Left renal cortex interstitium (tissue), 4 donors: ENCODE measurements at regions not wholly inside any gene's neighbourhood (a gene's known extent, or its start where the extent isn't known, plus 50 kb on each side); places are given as distances from the start of the nearest gene placed in this dataset.
"Not testable (repeated sequence)": the region's sequence is repeated elsewhere in the genome, so short reads cannot be mapped to it uniquely, and the experiment has no call there.

Source experiments
- DNase-seq, 4 donors: peaks; one replicate each; pipeline ENCODE4 v3.0.0-alpha.2; 2013; ENCODE audit warnings: low read depth in 4 of 4, low spot score in 2 of 4, missing footprints in 1 of 4

DNA sequence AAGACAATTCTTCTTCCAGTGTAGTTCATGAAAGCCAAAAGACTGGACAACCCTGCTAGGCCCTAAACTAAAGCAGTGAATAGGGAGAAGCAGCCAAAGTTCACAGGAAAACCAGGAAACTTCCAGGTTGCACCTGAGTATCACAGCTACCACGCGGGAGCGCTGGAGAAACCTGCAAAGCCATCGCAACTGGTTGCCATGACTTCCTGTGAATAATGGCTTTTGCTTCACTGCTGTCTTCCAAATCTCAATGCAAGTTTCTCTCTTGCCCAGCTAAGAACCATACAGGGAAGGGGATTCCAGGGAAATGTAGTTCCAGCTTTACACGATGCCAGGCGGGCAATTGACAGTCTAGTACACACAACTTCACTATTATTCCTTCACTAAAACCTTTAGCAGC, 114.1 kb downstream of the GXYLT1 start:
- DNase-seq: no peak

DNA sequence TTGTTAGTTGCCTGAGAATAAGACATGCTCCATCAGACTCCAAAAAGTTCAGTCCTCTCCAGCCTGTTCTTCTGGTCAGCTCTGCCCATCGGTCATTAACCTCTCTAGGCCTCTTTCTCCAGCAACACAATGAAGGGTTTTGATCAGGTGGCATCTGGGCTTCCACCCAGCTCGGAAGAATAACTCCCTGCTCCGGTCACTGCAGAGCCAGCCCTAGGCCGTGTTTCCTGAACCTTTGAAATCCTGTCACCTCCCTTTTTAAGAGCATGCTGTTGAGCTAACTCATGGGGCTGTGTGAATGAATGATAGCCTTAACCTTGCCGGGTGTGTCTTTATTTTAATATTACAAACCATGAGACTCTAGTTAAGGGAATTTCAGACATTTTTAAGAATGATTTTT, 117.1 kb downstream of the GXYLT1 start:
- no peak for DNase-seq

DNA sequence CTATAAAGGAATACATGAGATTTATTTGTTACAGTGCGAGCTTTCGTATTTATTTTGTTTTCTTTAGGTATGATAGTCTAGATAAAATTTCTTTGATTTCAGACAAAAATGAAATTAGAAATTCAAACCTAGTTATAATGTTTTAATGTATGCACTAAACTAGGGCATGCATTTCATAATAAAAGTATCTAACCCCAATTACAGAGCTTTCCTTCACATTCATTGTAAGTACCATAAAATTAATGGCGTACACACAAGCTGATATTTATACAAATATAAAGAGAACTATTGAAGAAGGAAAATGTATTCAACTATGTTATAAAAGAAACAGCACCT, 120.2 kb downstream of the GXYLT1 start:
- DNase-seq: no peak

DNA sequence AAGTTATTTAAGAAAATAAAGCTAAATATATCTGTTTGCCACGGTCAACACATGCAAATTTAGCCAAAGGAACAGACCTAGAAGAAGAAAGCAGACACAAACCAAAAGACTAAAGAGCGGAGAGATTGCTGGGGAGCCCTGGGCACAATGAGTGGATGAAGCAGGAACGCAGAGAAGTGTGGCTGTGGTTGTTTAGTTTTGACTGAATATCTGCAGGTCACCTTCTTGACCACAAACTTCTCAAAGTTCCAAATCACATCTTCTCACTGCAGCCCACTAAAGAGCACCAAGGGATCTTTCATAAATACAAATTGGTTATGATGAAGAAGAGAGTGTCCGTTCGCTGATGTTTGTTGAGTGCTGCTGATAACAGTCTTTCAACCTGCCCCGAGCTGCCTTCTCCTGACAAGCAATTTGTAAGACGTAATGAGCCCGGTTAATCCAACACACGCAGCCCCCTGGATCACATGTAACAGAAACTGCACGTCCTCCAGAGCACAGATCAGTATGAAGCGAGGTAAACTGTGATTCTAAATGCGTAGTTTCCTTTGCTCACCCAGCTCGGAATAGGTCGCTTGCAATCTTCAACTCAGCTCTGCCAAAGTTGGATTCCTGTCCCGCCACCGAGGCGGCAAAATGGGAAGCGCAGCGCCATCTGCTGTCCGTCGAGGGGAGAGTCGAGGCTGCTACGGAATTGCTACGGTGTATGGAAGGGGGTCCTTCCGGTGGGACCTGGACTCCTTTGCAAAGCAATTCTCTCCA, 120.8 kb downstream of the GXYLT1 start:
- DNase-seq: peak; percentile 47 to 77 (median 72)

DNA sequence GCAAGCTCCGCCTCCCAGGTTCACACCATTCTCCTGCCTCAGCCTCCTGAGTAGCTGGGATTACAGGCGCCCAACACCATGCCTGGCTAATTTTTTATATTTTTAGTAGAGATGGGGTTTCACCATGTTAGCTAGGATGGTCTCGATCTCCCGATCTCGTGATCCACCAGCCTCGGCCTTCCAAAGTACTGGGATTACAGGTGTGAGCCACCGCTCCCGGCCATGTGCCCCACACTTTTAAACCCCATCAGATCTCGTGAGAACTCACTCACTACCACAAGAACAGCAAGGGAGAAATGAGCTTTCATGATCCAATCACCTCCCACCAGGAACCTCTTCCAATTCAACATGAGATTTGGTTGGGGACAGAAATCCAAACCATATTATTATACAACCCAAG, 122.7 kb downstream of the GXYLT1 start:
- DNase-seq: not testable (repeated sequence)

DNA sequence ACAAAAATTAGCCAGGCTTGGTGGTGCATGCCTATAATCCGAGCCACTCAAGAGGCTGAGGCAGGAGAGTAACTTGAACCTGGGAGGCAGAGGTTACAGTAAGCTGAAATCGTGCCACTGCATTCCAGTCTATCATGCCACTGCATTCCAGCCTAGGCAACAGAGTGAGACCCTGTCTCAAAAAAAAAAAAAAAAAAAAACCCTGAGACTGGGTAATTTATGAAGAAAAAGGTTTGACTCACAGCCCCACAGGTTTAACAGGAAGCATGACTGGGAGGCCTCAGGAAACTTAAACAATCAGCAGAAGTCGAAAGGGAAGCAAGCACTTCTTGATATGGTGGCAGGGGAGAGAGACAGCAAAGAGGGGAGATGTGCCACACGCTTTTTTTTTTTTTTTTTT, 123.2 kb downstream of the GXYLT1 start:
- DNase-seq: no peak

DNA sequence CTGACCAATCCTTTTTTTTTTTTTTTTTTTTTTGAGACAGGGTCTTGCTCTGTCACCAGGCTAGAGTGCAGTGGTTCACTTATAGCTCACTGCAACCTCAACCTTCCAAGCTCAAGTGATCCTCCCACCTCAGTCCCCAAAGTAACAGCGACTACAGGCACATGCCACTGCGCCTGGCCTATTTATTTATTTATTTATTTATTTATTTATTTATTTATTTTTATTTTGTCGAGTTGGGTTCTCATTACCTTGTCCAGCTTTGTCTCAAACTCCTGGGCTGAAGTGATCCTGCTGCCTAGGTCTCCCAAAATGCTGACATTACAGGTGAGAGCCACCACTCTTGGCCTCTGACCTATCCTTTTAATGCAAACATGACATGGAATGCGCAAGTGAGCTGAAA, 124.4 kb downstream of the GXYLT1 start:
- no peak for DNase-seq

DNA sequence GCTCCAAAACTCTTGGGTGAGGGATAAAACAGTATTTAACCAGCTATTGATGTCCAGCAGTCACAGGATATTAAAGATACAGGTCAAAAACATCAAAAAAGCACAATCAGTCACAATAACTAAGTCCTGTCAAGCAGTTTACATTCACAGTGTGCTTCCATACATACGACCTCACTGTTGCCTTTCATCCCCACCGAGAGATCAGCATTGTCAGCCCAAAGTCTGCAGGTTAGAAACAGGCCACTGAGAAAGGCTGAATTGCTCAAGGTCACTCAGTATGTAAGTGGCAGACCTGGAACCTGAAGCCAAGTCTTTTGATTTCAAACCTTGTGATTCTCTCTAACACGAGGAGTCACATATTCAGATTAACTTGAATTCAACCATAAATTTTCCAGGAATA, 124.9 kb downstream of the GXYLT1 start:
- no peak for DNase-seq

DNA sequence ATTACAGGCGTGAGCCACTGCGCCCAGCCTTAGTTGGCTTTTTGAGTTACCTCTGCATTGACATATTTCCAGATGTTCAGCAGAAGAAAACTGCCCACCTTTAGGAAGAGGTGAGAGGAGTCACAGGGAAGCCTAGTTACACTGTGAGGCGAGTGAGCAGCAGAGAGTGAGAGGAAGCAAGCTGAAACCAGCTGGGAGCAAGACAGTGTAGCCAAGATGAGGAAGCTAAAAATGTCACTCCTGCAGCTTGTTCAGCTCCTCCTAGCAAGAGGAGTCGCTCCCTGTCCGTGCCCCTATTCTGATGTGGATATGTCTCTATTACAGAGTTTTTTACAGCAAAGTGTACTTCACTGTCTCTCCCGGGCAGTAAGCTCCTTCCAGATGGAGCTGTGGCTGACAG, 127.6 kb downstream of the GXYLT1 start:
- DNase-seq: no peak

DNA sequence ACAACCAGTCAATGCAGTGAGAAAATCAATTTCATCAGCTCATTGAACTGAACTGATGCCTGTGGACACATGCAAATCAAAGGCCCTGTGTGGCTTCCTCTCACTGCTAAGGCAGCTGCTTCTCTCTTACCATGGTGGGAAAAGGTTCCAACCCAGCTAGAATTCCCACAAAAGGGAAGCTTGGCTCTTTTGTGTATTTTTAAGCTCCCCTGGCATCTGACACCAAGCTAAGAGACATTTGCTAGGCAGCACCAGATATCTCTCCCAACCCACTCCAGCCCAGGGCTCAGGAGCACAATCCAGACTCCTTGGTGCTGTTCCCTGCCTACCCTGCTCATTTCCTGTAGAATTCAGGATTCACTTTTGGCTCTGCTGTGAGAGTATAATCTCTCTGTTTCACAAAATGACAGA, 129.6 kb downstream of the GXYLT1 start:
- DNase-seq: no peak

DNA sequence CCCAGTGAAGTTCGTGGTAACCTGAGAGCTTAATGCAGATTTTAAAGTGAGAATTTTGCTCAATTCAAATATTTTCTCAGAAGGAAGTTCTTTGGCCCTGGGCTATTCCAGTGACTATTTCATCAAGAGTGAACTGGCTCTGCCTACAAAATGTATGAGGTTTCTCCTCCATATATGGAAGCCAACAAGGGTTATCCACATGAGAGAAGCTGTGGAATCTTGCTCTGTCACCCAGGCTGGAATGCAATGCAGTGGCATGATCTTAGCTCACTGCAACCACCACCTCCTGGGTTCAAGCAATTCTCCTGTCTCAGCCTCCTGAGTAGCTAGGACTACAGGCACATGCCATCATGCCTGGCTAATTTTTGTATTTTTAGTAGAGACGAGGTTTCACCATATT, 132.2 kb downstream of the GXYLT1 start:
- DNase-seq: not testable (repeated sequence)

DNA sequence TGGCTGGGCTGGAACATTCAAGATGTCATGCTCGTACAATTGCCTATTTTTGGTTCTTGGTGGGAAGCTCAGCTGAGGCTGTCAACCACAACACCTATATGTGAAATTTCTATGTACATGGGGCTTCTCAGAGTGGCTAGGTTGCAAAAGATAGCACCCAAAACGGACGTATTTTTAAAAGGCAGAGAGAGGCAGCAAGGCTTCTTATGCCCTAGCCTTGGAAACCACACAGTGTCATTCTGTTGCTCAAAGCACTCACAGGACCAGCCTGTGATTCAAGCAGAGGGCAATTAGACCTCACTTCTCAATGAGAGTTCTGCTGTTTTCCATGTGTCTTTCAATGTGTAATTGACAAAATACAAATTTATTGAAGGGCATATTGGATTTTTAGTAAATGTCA, 134.0 kb downstream of the GXYLT1 start:
- DNase-seq: no peak

DNA sequence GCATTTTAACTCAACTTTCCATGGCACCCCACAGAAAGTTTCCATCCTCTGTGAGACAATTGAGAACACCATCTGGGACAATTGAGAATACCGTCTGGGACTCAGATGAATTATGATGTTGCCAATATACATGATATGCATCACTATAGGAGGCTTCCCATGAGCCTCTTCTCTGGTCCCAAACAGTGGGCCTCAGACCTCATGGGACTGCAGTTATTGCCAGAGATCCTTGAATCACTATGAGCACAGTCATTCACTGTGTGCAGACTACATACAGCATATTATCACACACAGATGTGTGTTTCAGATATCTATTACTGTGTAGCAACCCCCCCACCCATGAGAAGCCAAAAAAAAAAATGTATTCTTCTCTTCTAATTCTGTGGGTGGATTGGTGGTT, 134.4 kb downstream of the GXYLT1 start:
- DNase-seq: no peak

DNA sequence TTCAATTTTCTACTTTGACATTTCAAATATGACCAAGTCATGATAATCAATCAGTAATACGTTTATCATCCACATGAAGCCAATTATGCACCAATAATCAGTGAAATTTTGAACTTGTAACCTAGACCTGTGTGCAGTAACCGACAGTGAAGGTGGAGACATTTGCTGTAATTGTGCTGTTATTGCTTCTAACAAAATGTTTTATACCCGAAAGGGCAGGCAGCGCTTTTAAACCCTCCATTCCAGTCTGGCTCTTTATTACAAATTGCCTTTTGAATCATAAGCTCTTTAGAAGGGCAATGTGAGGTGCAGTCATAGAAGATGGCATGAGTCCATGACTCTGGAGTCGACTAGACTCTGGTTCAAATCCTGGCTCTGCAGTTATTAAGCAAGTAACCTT, 135.7 kb downstream of the GXYLT1 start:
- no peak for DNase-seq

DNA sequence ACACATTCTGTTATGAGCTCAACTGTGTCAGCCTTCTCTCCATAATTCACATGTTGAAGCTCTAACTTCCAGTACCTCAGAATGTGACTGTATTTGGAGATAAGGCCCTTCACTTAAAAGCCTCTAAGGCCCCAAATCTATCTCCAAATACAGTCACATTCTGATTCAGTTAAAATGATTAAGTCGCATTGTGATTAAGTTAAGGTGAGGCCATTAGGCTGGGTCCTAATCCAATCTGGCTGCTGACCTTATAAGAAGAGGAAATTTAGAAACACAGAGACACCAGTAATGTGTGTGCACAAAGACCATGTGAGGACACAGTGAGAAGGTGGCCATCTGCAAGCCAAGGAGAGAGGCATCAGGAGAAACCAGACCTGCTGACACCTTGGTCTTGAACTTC, 141.6 kb downstream of the GXYLT1 start:
- DNase-seq: no peak

DNA sequence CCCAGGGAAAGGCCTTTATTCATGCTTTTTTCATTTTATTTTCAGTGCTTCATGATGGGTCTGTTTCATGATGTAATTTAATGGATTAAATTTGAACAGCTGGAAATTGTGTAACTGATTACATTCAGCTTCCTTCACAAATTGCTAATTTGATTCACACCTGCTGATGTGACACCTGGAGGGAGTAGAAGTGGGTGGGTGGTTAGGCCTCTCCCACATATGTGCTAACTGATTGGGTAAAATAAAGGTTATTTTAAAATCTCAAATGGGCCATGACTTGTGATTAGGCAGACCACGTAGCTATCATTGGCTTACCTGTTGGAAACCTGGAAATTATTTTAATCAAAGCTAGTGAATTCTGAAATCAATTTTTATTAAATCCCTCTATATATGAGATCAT, 142.1 kb downstream of the GXYLT1 start:
- DNase-seq: no peak

DNA sequence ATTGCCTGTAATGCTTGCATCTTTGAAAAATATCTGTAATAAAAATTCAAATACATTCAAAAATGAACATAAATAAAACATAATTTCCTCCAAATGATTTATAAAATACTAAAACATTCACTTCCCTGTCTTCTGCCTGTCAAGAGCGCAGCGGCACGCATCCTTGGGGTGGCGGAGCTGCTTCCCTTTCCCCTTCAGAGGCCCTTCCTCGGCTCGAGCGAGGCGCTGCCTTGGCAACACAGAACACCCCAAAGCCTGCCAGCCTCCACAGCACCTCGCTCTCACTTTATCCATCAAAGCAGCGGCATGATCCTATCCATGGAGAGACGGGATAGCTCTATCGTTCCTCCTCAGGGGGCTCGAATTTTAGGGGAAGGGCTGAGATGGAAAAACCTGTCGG, 146.2 kb downstream of the GXYLT1 start:
- no peak for DNase-seq

DNA sequence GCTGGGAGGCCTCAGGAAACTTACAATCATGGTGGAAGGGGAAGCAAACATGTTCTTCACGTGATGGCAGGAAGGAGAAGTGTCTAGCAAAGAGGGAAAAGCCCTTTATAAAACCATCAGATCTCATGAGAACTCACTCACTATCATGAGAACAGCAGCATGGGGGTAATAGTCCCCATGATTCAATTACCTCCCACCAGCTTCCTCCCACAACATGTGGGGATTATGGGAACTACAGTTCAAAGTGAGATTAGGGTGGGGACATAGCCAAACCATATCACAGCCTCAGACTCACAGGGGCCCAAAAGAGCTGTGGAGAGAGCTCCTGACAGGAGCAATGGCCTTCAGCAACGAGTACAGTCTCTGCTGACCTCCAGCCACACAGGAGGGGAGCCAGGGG, 151.4 kb downstream of the GXYLT1 start:
- no peak for DNase-seq

DNA sequence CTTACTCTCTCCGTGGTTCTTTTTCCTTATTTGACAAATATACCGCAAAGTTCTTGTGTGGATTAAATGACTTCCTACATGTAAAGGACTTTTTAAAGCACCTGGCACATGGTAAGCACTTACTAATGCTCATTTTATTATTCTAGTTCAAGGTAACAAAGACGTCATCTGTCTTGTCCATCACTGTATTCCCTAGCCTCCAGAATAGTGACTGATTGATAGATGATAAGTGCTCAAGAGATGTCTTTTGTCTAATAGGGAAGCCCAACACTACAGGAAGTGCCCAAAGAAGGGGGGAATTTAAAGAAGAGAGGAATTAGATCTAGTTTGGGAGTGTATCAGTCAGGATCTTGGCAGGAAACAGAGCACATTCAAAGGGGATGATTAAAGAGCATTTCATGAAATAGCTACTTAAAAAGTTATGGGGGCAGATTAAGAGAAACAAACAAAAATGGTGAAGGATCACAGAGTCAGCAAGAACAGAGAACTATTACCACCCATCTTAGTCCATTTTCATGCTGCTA, 151.9 kb downstream of the GXYLT1 start:
- DNase-seq: no peak

DNA sequence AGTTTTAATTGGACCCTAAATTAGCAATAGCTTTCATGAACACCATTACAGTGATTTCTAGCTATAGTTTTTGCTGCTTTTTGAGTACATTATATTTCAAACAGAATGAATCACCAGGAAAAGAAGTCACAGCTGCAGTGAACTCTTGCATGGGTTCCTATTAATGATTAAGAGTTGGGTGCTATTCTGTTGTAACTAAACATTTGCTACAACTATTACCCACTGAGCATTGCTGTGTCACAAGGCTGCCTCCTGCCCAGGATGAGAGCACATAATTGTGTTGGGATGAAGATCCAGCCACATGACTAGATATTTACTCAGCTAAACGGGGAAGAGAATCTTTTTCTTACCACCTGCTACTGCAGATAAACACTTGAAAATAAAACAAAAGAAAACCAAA, 152.7 kb downstream of the GXYLT1 start:
- DNase-seq: no peak

DNA sequence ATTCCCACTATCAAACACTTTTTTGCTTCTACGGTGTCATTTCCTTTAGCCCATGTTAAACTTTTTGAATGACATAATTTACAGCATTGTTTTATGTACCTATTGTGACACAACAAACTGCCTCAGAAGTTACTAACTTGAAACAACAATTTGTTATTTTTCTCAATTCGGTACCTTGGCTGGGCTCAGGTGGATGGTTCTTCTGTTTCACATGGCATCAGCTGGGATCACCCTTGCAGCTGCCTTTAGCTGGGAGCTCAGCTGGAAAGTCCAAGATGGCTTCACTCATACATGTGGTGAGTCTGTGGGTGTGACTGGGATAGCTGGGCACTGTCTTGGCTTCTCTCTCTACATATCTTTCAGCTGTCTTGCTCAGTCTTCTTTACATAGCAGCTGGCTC, 156.0 kb downstream of the GXYLT1 start:
- DNase-seq: no peak

DNA sequence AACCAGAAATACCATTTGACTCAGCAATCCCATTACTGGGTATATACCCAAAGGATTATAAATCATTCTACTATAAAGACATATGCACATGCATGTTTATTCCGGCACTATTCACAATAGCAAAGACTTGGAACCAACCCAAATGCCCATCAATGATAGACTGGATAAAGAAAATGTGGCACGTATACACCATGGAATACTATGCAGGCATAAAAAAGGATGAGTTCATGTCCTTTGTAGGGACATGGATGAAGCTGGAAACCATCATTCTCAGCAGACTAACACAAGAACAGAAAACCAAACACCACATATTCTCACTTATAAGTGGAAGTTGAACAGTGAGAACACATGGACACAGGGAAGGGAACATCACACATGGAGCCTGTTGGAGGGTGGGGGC, 158.2 kb downstream of the GXYLT1 start:
- DNase-seq: not testable (repeated sequence)

DNA sequence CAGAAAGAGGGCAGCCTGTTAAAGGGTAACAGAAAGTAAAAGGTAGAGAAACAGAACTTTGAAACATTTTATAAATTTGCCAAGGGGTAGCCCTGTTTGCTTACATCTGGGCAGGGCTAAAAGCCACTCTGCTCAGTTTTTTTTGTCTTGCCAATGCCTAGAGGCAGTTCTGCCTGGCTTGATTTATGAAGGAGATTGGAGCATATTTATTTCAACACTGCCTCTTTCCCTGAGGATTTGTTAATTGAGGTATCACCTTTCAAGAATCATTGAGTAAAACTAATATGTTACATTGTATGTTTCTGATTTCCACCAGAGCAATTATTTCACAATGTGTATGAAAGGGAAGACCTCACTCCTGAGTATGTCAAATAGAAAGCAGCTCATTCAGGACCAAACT, 160.8 kb downstream of the GXYLT1 start:
- DNase-seq: no peak
